Lower lobe of right lung (tissue), 2 donors: ENCODE measurements at regions not wholly inside any gene's neighbourhood (a gene's known extent, or its start where the extent isn't known, plus 50 kb on each side); places are given as distances from the start of the nearest gene placed in this dataset.

ENCODE experiments used
- ATAC-seq, 2 donors: fragments of 200-7000 bp; cut with Tn5 transposase; one replicate each; pipeline ENCODE4 v1.9.1; 2020 to 2022; ENCODE audit warnings: mild to moderate bottlenecking in 2 of 2, moderate library complexity in 2 of 2
- DNase-seq: peaks from one replicate; pipeline ENCODE4 v3.0.0-alpha.2; 2020
- H3K27ac ChIP-seq: fragments of 200-600 bp; one replicate; pipeline ENCODE4 v1.8.0; 2022
- H3K27me3 ChIP-seq: fragments of 200-600 bp; one replicate; pipeline ENCODE4 v1.8.0; 2022; ENCODE audit warnings: low read depth
- H3K36me3 ChIP-seq: fragments of 200-600 bp; one replicate; pipeline ENCODE4 v1.8.0; 2022; ENCODE audit warnings: mild to moderate bottlenecking
- H3K4me1 ChIP-seq: fragments of 200-600 bp; one replicate; pipeline ENCODE4 v1.8.0; 2022
- H3K4me3 ChIP-seq: fragments of 200-600 bp; one replicate; pipeline ENCODE4 v1.8.0; 2022; ENCODE audit warnings: mild to moderate bottlenecking
- H3K9me3 ChIP-seq: fragments of 200-600 bp; one replicate; pipeline ENCODE4 v1.8.0; 2022
- intact Hi-C: fragments of 100-400 bp; cut with DNase I; formaldehyde crosslinking; loops from one replicate; pipeline ENCODE4 v1.11.0; 2022
- TF ChIP-seq, protein P1 (sequence below): fragments of 200-600 bp; IDR thresholded peaks from one replicate; pipeline ENCODE4 v1.8.0; 2022; ENCODE audit warnings: antibody characterized with exemption, mild to moderate bottlenecking
- donor health status: DM: no; HTN: yes; CAD: no; lungs with severe emphysema.

DNA sequence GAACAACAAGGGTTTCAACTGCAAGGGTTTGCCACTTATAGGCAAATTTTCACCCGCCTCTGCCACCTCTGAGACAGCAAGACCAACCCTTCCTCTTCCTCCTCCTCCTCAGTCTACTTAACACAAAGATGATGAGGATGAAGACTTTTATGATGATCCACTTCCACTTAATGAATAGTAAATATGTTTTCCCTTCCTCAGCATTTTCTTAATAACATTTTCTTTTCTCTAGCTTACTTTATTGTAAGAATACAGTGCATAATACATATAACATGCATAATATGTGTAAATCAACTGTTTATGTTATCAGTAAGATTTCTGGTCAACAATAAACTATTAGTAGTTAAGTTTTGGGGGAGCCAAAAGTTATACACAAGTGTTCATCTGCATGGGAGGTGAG is 77.4 kb downstream of the KLF15 start:
- Histone ChIP-seq H3K4me1 (no peaks in the 10 kb centered on the region), H3K36me3 (no peaks in the 10 kb centered on the region), H3K9me3 (no peaks in the 10 kb centered on the region), H3K4me3 (no peak overlapping the region), H3K27me3 (peaks cover 3% of the 10 kb centered on the region), H3K27ac (no peak overlapping the region)
- no peak for DNase-seq
- TF ChIP-seq, protein P1, sequence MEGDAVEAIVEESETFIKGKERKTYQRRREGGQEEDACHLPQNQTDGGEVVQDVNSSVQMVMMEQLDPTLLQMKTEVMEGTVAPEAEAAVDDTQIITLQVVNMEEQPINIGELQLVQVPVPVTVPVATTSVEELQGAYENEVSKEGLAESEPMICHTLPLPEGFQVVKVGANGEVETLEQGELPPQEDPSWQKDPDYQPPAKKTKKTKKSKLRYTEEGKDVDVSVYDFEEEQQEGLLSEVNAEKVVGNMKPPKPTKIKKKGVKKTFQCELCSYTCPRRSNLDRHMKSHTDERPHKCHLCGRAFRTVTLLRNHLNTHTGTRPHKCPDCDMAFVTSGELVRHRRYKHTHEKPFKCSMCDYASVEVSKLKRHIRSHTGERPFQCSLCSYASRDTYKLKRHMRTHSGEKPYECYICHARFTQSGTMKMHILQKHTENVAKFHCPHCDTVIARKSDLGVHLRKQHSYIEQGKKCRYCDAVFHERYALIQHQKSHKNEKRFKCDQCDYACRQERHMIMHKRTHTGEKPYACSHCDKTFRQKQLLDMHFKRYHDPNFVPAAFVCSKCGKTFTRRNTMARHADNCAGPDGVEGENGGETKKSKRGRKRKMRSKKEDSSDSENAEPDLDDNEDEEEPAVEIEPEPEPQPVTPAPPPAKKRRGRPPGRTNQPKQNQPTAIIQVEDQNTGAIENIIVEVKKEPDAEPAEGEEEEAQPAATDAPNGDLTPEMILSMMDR: no peak
- ATAC-seq: no peak
- intact Hi-C loops: no loop called here

DNA sequence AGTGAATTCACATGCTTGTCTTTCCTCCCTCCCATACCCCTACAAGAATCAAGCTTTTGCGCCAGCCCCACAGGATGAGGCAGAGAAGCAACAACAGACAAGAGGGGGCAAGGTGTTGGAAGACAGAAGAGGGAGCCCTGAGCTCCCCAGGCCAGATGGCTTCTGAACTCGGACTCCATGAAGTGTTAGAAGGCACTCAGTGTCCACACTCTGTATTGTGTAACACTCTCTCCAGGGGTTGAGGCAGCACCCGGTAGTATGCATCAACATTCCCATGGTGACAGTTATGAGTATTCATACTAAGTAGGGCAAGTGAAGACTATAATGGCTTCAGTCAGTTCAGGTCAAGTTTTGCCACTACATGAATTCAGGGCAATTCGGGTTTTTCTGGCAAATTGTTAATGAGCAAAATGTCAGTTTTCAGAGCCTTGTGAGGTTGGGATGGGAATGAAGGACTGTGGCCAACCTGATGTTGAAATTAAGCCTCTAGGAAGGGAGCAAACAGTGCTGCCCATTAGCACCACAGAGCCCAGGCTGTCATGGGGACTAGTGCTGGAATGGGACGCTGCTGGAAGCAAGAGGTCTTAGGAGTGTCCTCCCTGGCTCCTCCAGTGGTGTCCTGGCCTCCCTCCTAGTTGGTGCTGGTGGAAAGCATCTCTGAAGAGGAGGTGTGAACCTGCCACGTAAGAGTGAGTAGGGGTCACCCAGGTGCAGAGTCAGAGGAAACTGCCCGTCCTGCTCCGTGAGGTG is 79.4 kb downstream of the KLF15 start:
- intact Hi-C loops: no loop called here
- H3K27me3 ChIP-seq: peaks cover 3% of the 10 kb centered on the region
- no peaks in the 10 kb centered on the region for H3K36me3 ChIP-seq
- H3K4me1 ChIP-seq: no peaks in the 10 kb centered on the region
- no peaks in the 10 kb centered on the region for H3K9me3 ChIP-seq
- H3K4me3 ChIP-seq: no peak overlapping the region
- no peak for DNase-seq
- ATAC-seq: peak; percentile 76 to 78
- H3K27ac ChIP-seq: no peak overlapping the region
- TF ChIP-seq, protein P1: no peak

DNA sequence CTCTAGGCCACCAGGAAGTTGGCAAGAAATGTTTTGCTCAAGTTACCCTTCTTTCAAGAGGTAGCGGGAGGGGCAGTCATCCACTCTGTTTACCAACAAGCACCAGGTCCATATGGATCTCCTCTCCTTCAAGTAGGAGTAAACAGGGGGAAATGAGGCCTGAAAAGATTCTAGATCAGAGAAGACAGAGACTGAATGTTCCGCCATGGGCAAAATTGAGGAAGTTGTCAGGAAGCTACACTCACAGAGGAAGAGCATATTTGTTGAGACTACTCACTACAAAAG is 81.6 kb downstream of the KLF15 start:
- TF ChIP-seq, protein P1: no peak
- DNase-seq: no peak
- Histone ChIP-seq H3K4me1 (peaks cover 6% of the 10 kb centered on the region), H3K4me3 (no peak overlapping the region), H3K27me3 (peaks cover 3% of the 10 kb centered on the region), H3K9me3 (no peaks in the 10 kb centered on the region), H3K27ac (peak overlapping the region; percentile 57), H3K36me3 (no peaks in the 10 kb centered on the region)
- intact Hi-C loops: no loop called here
- ATAC-seq: peak; percentile 34 to 35

DNA sequence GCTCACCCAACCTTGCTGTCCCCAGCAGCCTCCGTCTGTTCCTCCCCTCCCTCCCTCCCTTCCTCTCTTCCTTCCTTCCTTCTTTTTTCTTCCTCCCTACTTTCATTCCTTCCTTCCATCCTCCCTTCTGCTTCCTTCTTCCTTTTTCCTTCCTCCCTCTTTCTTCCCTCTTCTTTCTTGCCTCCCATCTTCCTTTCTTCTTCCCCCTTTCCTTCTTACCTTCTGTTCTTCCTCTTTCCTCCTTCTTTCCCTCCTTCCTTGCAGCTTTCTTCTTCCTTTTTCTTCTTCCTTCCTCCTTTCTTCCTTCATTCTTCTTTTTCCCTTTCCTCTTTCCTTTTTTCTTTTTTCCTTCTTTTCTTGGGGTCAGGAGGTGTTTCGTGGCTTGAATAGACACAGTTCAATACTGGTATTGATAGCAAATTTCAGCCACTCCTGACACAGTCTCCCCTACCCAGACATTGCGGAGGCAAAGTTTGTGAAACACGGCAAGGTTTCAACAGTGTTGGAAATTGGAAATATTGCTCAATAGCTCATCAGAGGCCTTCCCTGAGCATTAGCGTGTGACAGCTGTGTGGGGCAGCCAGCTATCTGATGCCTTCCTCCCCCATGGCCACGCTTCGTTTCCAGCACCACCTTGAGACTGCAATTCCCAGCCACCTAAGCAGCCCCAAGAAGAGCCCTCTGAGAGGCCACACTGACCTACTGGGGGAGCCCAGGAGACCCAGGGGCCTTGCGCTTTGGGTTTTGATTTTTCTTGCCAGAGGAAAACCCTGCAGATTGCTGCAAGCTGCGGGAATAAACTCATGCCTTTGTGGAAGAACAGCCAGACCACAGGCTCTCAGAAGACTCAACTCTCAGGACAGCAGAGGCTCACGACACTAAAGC is 82.2 kb downstream of the KLF15 start:
- intact Hi-C loops: no loop called here
- DNase-seq (no peak), ATAC-seq (peak; percentile 32 to 34)
- H3K4me3 ChIP-seq: no peak overlapping the region
- peaks cover 3% of the 10 kb centered on the region for H3K27me3 ChIP-seq
- peaks cover 7% of the 10 kb centered on the region for H3K4me1 ChIP-seq
- no peaks in the 10 kb centered on the region for H3K9me3 ChIP-seq
- TF ChIP-seq, protein P1: no peak
- no peaks in the 10 kb centered on the region for H3K36me3 ChIP-seq
- H3K27ac ChIP-seq: peak overlapping the region; percentile 57

DNA sequence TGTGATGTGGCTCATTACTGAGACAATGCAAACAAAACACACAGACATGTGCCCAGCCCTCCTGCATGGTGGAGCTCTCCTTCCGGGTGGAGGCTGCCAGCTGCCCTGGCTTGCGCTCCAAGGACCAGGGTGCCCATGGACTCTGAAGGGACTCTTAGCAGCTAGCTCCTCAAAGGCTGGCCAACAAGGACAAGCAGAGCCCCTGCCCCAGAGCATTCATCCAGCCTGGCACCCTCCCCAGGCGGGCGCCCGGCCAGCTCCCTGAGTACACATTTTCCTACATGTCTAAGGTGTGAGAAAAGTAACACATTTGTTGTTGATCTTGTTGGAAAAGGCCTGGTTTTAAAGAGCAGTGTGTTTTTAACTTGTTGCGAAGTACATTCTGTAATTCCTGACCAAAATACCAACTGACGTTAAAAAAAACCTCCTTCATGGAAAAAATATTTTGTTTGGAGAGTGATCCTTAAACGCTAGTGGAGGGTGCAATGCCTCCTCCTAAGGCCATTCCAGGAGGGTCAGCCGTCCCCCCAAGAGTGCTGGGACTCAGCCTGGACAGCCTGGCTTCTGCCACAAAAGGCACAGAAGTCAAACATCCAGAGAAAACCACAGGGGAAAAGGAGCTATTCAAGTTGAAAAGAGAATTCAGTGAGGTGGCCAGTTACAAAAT is 86.9 kb downstream of the KLF15 start:
- Histone ChIP-seq H3K9me3 (no peaks in the 10 kb centered on the region), H3K27ac (peak overlapping the region; percentile 86), H3K27me3 (peaks cover 4% of the 10 kb centered on the region), H3K36me3 (no peaks in the 10 kb centered on the region), H3K4me1 (peaks cover 43% of the 10 kb centered on the region), H3K4me3 (no peak overlapping the region)
- intact Hi-C loops: no loop called here
- TF ChIP-seq, protein P1: no peak
- ATAC-seq (peak; percentile 75 to 81), DNase-seq (peak; percentile 90)
